ENCODE measurements at regions not wholly inside any gene's neighbourhood (a gene's known extent, or its start where the extent isn't known, plus 50 kb on each side); places are given as distances from the start of the nearest gene placed in this dataset.

DNA sequence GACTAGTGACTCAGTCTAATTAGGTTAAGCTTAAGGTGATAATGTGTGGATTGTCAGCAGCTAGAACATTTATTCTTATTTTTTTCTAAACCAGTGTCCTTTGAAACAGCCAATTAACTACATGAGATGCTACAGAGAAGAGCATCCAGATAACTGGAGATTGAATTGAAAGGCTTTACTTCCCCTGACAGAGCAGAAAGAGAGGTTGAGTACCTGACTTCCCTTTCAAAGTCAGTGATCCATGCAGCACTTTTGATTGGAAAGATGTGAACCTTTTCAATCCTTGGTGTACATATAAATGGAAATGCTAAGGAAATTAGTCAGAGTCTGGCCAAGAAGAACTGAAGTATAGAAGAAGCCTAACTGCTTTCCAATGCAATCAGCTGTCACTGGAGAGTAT lies 653.8 kb downstream of the CDH8 start:
- no peak overlapping the region for H3K4me2 ChIP-seq (ENCODE audit: low read length)
- no peaks in the 10 kb centered on the region for H3K9me2 ChIP-seq (replicated peaks; ENCODE audit: control insufficient read depth, low read length)
- TF ChIP-seq EZH2phosphoT487 (IDR thresholded peaks at IDR 0.05; ENCODE audit: borderline replicate concordance, low read length) = no peak
- TF ChIP-seq, protein P1, sequence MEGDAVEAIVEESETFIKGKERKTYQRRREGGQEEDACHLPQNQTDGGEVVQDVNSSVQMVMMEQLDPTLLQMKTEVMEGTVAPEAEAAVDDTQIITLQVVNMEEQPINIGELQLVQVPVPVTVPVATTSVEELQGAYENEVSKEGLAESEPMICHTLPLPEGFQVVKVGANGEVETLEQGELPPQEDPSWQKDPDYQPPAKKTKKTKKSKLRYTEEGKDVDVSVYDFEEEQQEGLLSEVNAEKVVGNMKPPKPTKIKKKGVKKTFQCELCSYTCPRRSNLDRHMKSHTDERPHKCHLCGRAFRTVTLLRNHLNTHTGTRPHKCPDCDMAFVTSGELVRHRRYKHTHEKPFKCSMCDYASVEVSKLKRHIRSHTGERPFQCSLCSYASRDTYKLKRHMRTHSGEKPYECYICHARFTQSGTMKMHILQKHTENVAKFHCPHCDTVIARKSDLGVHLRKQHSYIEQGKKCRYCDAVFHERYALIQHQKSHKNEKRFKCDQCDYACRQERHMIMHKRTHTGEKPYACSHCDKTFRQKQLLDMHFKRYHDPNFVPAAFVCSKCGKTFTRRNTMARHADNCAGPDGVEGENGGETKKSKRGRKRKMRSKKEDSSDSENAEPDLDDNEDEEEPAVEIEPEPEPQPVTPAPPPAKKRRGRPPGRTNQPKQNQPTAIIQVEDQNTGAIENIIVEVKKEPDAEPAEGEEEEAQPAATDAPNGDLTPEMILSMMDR (IDR thresholded peaks at IDR 0.05; ENCODE audit: low read depth, low read length, poor library complexity, severe bottlenecking) = no peak
- no peak overlapping the region for H3K27ac ChIP-seq (ENCODE audit: low read depth, low read length)
- no peaks in the 10 kb centered on the region for H3K4me1 ChIP-seq (ENCODE audit: control insufficient read depth, low read length)
- no peaks in the 10 kb centered on the region for H3F3A ChIP-seq (ENCODE audit: control insufficient read depth, insufficient read depth)
- H3K27me3 ChIP-seq (ENCODE audit: control insufficient read depth, low read length) = no peaks in the 10 kb centered on the region
- H3K9me3 ChIP-seq (ENCODE audit: control insufficient read depth, insufficient read depth, low read length) = no peaks in the 10 kb centered on the region; the same call in 1 of the 2 replicates
- no peaks in the 10 kb centered on the region for H3K79me2 ChIP-seq (ENCODE audit: control insufficient read depth, low read length)
- no peak overlapping the region for H3K4me3 ChIP-seq (ENCODE audit: low read length)
- H4K20me1 ChIP-seq (ENCODE audit: control insufficient read depth, insufficient read depth, low read depth, low read length) = no peaks in the 10 kb centered on the region
- H3K36me3 ChIP-seq (ENCODE audit: control insufficient read depth, low read length) = no peaks in the 10 kb centered on the region

DNA sequence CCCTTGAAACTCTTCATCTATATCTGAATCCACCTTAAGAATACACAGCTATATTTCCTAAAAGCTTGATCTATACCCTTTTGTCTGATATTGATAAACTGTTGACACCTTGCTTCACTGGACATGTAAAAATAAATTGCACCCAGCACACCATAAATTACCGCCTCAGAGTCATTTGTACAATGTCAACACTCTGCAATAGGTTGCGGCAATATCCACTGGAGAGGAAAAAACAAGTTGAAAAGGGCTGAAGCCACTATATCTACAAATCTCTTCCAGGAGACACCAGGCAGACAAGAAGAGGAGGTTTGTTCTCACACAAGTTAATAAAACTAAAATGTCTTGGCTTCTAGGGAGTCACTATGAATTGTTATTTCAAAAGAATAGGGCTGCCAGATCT lies 656.9 kb downstream of the CDH8 start:
- Histone ChIP-seq H3K79me2 (ENCODE audit: control insufficient read depth, low read length) (no peaks in the 10 kb centered on the region), H4K20me1 (ENCODE audit: control insufficient read depth, insufficient read depth, low read depth, low read length) (no peaks in the 10 kb centered on the region), H3K9me2 (replicated peaks; ENCODE audit: control insufficient read depth, low read length) (no peaks in the 10 kb centered on the region), H3K4me1 (ENCODE audit: control insufficient read depth, low read length) (no peaks in the 10 kb centered on the region), H3K27ac (ENCODE audit: low read depth, low read length) (no peak overlapping the region), H3K9me3 (ENCODE audit: control insufficient read depth, insufficient read depth, low read length) (no peaks in the 10 kb centered on the region; the same call in 1 of the 2 replicates), H3K4me2 (ENCODE audit: low read length) (no peak overlapping the region), H3K27me3 (ENCODE audit: control insufficient read depth, low read length) (no peaks in the 10 kb centered on the region), H3K36me3 (ENCODE audit: control insufficient read depth, low read length) (no peaks in the 10 kb centered on the region), H3K4me3 (ENCODE audit: low read length) (no peak overlapping the region), H3F3A (ENCODE audit: control insufficient read depth, insufficient read depth) (no peaks in the 10 kb centered on the region)
- TF ChIP-seq, protein P1 (IDR thresholded peaks at IDR 0.05; ENCODE audit: low read depth, low read length, poor library complexity, severe bottlenecking) = no peak
- no peak for TF ChIP-seq EZH2phosphoT487 (IDR thresholded peaks at IDR 0.05; ENCODE audit: borderline replicate concordance, low read length)

DNA sequence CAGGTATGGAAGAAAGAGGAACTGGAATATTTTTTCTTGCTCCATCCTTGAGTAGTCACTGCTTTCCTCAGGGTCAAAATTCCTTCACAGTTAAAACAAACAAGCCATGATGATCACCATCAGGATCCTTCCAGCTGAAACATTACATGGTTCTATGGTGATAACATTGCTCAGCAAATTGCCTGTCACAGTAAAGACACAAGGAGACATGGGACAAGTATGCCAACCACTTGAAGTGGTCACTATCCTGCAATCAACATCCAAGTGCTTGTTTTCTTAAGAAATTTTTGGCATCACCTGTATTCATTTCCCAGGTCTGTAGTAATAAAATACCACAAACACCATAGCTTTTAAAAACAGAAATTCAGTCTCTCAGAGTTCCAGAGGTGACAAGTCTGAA lies 662.2 kb downstream of the CDH8 start:
- no peaks in the 10 kb centered on the region; the same call in 1 of the 2 replicates for H3K9me3 ChIP-seq (ENCODE audit: control insufficient read depth, insufficient read depth, low read length)
- no peaks in the 10 kb centered on the region for H3K79me2 ChIP-seq (ENCODE audit: control insufficient read depth, low read length)
- no peaks in the 10 kb centered on the region for H3K27me3 ChIP-seq (ENCODE audit: control insufficient read depth, low read length)
- no peaks in the 10 kb centered on the region for H3K4me1 ChIP-seq (ENCODE audit: control insufficient read depth, low read length)
- H3K4me2 ChIP-seq (ENCODE audit: low read length) = no peak overlapping the region
- no peak overlapping the region for H3K27ac ChIP-seq (ENCODE audit: low read depth, low read length)
- no peak overlapping the region for H3K4me3 ChIP-seq (ENCODE audit: low read length)
- H3K9me2 ChIP-seq (replicated peaks; ENCODE audit: control insufficient read depth, low read length) = no peaks in the 10 kb centered on the region
- H4K20me1 ChIP-seq (ENCODE audit: control insufficient read depth, insufficient read depth, low read depth, low read length) = no peaks in the 10 kb centered on the region
- no peaks in the 10 kb centered on the region for H3F3A ChIP-seq (ENCODE audit: control insufficient read depth, insufficient read depth)
- TF ChIP-seq, protein P1 (IDR thresholded peaks at IDR 0.05; ENCODE audit: low read depth, low read length, poor library complexity, severe bottlenecking) = no peak
- no peak for TF ChIP-seq EZH2phosphoT487 (IDR thresholded peaks at IDR 0.05; ENCODE audit: borderline replicate concordance, low read length)
- no peaks in the 10 kb centered on the region for H3K36me3 ChIP-seq (ENCODE audit: control insufficient read depth, low read length)

Data from DOHH2 (cell line).